ENCODE measurements at regions not wholly inside any gene's neighbourhood (a gene's known extent, or its start where the extent isn't known, plus 50 kb on each side); places are given as distances from the start of the nearest gene placed in this dataset.

- TF ChIP-seq POLR2A (IDR thresholded peaks at IDR 0.05) (no peak), POLR2AphosphoS5 (IDR thresholded peaks at IDR 0.05) (no peak), CTCF (IDR thresholded peaks at IDR 0.05) (no peak), EP300 (IDR thresholded peaks at IDR 0.05) (no peak)
Measured at GRCh38 chr1:54456361-54456760, 50.2 kb upstream of the SSBP3 start.

All from stomach (tissue), 4 donors.